NCI-H2196 (cell line): ENCODE measurements at regions not wholly inside any gene's neighbourhood (a gene's known extent, or its start where the extent isn't known, plus 50 kb on each side); places are given as distances from the start of the nearest gene placed in this dataset.

Experiments
- DNase-seq: peaks from one replicate; lab custom pipeline; 2025; ENCODE audit not compliant: unreplicated experiment; lab: John Stamatoyannopoulos, UW

DNA sequence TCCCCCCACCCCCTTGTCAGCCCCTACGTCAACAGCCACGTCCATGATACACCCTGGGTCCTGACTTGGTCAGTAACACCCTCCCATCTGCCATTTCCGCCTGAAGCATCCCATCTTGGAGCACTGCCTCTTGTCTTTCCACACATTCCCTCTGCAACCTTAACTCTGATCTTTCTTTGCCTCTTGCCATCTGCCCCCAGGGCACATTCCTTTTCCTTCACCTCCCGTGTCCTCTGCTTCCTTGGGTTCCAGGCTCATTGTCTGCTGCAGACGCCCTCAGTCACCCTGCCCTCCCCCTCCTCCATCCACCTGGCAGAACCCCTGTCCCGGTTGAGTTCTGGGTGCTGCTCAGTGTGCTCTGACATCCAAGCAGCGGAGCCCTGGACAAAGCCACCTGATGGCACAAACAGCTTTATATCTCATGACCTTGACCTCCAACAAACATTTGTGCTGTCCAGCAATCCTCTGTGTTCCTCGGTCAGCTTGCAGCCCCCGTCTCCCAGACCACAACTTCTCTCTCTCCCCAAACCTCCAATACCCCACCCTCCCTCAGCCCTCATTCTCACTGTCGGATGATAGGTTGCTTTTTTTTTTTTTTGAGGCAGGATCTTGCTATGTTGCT lies 97.7 kb upstream of the IER5L start:
- no peak for DNase-seq

DNA sequence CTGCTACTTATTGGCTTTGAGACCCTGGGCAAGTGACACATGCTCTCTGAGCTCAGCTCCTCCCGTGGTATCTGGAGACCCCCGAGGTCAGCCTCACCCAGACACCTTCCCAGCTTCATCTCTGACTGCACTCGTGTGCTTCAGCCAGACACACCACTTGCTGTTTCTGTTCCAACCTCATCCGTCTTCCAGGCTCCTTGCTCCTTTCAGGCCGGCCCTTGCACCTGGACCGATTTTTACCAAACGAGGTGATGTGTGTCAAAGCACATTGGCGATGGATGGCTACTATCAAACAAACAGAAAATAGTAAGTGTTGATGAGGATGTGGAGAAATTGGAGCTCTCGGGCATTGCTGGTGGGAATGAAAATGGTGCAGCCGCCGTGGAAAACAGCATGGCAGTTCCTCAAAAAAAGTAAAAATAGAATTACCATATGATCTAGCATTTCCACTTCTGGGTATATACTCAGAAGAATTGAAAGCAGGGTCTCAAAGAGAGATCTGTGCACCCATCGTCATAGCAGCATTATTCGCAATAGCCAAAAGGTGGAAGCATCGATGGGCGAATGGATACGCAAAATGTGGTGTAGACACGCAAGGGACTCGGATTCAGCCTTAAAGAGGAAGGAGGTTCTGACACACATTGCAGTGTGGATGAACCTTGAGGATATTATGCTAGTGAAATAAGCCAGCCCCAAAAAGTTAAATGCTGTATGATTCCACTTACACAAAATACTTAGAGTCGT lies 96.1 kb upstream of the IER5L start:
- no peak for DNase-seq

DNA sequence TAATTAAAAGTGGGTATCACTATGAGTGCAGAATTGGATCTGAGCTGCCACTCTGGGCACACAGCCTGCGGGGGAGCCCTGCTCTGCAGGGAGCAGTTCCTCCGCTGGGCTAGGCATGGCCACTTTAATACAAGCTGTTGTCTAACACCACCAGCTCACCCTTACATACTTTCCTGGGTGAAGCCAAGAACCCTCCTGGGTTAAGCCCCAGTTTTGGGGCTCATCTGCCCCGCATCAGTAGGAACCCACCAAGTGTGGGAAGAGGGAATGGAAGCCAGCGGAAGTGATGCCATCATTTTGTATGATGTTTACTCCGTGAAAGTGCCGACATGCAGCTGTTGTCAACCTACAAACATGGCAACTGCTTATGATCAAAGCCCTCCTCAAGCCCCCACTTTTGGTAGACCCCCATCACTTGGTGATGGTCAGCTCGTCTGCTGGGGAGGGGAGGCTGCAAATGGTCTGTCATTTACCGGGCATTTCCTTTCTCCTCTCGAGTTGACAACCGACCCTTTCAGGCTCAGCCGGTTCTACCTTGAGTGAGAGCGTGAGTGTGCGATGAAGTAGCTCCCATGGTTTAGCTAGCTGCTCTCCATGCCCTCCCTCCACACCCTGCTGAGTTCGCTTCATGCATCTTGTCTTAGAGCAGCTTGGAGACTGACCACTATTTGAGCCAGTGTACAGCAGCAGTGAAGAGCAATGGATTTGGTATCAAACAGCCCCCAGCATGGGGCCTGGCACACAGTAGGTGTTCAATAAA lies 95.3 kb upstream of the IER5L start:
- DNase-seq: no peak

DNA sequence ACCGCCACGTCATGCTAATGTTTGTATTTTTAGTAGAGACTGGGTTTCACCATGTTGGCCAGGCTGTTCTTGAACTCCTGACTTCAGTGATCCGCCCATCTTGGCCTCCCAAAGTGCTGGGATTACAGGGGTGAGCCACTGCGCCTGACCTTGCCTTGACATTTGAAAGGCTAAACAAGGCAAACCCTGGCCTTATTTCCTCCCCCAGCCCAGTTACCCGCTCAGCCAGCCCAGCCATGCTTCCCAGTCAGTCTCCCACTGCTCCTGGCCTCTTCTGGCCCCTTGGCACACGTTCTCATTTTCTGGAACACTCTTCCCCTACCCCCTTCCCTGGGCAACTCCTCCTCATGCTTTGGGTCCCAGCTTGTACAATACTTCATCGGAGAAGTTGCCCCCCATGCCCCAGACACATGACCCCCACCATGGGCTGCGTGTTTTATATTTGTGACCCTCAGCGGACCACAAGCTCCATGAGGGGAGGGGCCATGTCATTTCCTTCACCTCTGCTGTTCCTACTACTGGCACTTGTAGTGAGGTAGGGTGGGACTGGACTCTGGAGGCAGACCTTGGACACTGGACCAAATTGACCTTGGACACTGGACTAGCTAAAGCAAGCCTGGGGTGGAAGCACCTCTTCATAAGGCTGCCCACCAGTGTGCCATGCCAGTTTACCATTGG lies 94.4 kb upstream of the IER5L start:
- no peak for DNase-seq

DNA sequence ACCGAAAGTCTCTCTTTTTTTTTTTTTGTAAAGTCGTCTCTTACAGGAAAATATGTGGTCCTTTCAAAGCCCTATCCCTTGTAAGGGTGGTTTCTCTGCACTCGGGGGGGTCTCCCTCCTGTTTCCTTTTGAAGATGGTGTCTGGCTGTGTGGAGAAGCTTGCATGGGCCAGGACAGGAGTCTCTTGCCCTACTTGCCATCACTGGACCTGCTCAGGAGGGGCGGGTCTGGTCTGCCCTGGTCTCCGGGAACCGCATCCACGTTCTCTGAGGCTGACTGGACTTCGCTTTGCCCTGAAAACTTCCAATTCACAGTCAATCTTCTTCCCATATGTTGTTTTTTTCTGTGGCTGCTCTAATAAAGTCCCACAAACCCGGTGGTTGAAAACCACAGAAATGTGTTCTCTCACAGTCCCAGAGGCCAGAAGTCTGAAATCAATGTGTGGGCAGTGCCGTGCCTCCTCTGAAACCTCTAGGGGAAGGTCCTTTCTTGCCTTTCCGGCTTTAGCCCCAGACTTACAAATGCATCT lies 92.9 kb upstream of the IER5L start:
- DNase-seq: no peak

DNA sequence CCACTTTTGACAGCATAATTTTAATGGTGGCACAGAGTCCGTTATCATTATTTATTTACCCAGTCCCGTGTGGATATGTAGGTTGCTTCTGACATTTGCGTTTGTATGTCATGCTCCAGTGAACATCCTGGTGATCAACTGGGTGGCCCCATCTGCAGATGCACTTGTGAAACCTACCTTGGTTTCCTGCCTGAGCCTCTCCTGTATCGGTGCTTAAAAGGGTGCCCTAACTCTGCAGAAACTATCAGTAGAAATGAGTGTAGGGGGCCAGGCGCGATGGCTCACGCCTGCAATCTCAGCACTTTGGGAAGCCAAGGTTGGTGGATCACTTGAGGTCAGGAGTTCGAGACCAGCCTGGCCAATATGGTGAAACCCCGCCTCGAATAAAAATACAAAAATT lies 92.1 kb upstream of the IER5L start:
- no peak for DNase-seq

DNA sequence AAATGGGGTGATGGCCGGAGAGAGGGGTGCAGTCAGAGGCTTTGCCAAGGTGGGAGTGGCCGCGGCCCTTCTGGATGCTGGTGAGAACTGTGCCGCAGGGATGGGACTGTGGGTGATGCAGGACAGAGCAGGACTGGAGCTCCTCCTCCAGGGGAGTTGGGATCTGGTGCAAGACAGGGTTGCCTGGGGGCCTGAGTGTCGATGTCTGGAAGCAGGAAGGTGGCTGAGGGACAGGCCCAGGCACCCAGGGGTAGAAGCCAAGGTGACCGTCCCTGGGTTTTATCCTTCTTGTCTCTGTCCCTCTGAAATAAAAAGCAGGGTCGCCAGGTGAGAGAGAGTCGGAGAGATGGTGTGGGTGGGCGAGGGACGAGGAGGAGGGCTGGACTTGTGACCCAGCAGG lies 89.1 kb upstream of the IER5L start:
- no peak for DNase-seq

DNA sequence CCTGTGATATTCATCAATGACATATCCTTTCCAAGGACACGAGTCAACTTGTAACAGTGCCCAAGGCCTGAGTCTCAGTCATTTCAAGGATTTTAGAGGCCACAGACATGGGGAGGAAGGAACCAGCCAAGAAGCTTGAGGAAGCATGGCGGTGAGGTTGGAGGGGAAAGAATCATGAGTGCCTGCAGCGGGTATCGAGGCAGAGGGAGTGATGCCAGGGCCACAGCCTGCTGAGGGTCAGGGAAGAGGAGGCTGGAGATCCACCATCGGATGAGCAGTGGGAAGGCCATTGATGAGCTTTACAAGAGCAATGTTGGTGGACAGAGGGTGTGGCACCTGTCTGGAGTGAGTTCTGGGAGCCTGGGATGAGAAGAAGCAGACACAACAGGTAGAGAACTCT lies 88.5 kb upstream of the IER5L start:
- no peak for DNase-seq

DNA sequence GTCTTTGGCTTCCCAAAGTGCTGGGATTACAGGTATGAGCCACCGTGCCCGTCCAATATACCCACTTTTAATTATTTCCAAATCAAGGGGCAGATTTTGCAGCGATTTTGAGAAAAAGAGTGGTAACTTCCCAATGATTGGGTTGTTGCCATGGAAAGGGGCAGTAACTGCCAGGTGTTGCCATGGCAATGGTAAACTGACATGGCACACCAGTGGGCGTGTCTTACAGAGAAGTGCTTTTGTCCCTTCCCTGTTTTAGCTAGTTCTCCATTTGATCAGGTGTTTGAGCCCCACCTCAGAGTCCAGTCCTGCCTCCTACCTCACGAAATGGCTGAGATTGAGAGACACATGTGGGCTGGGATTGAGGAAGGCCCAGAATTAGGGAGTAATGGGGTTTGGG lies 86.3 kb upstream of the IER5L start:
- DNase-seq: no peak

DNA sequence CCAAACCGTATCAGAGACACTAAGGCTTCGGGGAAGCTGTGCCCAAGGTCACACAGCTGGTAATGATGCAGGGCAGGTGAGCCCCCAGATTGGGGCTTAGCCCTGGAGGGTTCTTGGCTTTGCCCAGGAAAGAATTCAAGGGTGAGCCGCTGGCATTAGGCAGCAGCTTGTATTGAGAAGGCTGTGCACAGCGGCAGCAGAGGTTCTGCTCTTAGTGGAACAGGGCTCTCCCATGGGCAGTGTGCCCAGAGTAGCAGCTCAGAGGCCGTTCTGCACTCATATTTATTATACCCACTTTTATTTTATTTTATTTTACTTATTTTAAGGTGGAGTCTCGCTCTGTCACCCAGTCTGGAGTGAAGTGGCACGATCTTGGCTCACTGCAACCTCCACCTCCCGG lies 85.8 kb upstream of the IER5L start:
- DNase-seq: no peak

DNA sequence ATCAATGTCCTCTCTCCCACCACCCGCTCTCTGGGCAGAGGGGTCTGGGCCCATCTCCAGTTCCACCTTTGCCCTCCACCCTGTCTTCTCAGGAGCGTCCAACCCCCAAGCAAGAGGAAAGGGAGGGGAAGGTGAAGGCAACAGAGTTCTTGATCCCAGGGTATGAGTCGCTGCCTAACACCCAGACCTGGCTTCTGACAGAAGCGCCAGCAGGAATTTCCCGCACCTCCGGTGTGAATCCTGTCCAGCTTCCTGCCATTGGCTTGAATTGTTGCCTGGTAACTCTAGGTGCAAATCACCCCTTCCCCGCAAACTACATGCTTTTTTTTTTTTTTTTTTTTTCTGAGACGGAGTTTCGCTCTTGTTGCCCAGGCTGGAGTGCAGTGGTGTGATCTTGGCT lies 84.2 kb upstream of the IER5L start:
- no peak for DNase-seq

DNA sequence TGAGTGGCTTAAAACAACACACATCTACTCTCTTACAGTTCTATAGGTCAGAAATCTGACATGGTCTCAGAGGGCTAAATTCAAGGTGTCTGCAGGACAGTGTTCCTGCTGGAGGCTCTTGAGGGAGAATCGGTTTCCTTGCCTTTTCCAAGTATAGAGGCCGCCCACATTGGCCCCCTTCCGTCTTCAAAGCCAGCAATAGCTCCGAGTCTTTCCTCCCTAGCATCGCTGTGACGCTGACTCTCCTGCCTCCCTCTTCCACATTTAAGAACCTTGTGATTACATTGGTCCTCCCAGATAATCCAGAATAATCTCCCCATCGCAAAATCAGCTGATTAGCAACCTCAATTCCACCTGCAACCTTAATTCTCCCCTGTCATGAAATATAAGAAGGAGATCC lies 81.3 kb upstream of the IER5L start:
- DNase-seq: no peak

DNA sequence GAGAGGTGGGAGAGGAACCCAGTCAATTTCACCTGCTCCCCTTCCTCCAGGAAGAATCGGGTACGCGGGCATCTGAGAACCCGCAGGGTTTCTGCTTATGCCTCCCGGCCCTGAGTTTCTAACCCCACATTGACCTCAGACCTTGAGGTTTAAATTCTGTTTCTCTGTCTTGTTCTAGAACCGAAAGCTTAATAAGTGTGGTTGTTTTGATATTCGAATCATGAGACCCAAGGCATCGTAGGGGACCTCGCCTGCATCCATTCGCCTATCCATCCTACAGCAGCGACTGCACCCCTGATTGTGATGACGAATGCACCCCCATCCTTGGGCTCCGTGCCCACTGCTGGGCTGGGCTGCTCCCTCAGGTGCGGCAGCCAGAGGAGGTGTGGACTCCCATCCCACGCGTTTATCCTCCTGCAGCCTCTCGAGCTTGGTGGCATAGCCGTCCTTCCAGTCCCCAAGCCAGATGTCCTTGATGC lies 80.8 kb upstream of the IER5L start:
- DNase-seq: no peak

DNA sequence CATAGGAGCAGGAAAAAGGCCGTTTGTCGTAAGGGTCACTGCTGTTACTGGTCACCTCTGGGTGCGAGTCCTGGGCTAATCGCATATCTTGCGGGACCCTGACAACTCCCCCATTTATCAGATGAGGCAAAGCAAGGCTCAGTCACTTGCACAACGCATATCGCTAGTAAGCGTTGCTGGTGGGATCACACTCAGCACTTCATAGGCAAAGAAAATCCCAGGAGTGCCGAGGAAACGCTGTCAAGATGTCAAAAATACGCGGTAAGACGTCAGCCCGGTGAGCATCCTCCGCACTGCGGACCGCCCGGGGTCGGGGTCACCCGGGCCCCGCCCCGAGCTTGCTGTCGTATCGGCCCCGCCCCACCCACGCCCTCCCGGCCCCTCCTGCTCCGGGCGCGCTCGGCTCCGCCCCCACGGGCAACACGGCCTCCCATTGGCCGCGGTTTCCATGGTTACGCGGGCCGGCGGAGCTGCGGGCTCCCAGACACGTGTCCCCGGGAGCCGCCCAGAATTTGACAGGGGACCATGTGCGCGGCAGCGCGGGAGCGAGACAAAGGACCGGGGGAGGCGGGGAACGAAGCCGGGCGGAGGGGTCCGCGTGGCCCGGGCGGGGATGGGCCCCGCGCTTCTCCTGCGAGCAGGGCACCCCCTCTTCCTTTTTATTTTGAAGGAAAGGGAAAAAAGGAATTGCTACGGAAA lies 80.2 kb upstream of the IER5L start:
- peak; percentile 98 for DNase-seq

DNA sequence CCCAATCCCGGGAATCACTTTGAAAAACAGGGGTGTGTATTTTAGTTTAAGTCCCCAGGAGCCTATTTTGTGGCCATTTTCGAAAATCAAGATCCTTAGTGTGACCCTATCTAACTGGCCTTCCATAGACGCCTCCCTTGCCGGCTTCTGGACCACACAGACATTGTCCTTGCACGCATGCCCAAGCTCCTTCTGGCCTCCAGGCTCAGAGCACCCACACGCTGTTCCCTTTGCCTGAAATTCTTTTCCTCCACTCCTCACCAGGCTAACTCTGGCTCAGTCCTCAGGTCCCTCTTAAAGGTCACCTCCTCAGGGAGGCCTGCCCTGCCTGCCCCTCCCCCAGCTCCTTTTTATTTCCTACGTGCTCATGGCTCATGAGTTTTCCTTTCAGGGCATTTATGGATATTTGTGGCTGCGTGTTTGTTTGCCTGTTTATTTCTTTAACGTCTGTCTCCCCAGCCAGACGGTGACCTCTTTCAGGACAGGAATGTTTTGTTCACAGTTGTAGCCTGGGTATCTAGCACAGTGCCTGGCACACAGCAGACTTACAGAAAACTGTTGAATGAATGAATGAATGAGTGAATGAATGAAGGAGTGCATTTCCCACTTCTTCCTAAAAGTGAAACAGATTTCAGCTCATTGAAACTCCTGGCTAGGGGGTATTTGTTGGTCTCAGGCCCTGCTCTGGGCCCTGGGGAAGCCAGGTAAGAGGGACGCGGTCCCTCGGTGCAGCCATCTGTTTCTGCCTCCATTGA lies 79.1 kb upstream of the IER5L start:
- DNase-seq: no peak

DNA sequence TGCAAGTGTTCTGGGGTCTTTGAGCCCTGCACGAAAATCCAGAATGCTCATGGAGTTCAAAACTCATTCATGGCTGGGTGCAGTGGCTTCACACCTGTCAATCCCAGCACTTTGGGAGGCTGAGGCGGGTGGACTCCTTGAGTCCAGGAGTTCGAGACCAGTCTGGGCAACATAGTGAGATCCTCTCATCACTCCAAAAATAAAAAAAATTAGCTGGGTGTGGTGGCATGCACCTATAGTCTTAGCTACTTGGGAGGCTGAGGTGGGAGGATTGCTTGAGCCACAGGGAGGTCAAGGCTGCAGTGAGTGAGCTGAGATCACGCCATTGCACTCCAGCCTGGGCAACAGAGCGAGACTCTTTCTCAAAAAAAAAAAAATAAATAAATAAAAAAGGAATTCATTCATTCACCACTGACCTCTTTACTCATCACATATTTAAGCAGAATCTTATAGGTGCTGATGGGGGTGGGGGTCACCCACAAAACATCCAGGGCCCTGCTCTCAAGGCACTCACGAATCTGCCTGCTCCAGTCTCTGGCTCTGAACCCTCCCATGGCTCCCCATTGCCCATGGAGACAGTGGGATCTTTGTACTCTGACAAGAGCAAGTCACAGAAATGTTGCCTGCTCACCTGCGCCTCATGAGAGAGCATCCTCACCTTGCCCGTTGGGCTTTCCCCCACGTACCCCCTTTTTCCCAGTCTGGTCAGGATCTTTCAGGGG lies 76.7 kb upstream of the IER5L start:
- DNase-seq: no peak

DNA sequence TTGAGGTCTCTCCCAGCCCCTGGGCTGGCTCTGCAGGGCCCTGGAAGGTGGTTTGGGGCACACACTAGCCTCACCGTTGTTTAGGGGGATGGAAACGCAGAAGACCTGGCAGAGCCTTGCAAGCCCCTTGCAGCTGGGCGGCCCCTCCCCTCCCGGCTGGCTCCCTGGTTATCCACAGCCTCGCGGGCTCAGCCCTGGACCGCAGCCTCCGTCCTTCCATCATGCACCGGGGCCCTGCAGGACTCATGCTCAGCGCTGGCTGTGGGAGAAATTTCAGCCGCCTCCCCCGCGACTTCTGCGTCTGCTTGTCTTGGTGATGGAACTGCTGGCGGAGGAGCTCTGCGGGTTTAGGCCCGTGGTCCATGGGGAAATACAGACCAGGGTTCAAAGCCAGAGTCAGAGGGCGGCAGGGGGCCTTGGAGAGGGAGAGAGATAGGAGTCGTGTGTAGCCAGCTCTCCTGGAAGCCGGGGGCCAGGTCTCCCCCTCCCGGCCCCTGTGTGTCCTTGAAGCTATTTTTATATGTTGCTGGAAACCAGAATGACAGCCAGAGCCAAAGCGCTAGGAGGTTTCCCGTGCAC lies 75.8 kb upstream of the IER5L start:
- no peak for DNase-seq

DNA sequence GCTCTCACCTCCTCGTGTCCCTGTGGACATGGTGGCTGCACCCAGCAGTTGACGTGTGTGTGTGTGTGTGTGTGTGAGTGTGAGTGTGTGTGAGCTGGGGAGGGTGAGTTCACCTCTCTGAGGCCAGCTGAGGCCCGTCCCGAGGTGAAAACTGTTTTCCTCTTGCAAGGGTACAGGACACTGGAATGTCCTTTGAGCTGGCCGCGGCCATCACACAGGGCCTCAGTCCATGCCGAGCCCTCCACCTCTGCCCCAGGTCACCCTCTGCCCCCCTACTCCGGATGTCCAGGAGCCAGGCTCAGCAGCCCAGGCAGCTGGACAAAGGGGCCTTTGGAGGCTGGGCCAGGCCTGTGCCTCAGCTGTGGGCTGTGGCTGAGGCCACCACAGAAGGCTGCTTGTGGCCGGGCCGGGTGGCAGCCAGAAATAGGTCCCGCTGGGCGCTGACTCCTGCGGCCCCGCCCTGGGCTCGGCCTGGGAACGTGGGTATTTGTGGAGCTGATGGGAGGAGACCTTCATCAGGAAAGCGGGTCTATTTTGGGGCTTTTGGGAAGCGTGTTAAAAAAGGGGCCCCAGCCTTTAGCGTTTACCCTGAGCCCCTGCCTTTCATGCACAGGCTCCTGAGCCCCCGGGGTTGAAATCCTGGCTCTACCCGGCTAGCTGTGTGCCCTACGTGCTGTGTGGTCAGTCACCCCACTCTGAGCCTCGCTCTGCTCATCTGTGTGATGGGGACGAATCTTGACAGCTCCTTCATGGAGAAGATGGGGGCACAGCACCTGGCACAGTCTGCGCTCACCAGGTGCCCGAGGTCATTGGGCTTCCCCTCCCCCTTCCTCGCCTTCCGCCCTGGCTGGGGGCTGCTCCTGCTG lies 75.1 kb upstream of the IER5L start:
- no peak for DNase-seq
